Colonic mucosa (tissue), 4 donors: ENCODE measurements at regions not wholly inside any gene's neighbourhood (a gene's known extent, or its start where the extent isn't known, plus 50 kb on each side); places are given as distances from the start of the nearest gene placed in this dataset.

Source experiments
- DNase-seq: peaks from one replicate; pipeline ENCODE4 v3.0.0-alpha.2; 2020
- H3K27ac ChIP-seq: fragments of 200-600 bp; one replicate; pipeline ENCODE4 v1.8.0; 2021
- H3K27me3 ChIP-seq: fragments of 200-600 bp; one replicate; pipeline ENCODE4 v1.8.0; 2021
- H3K36me3 ChIP-seq: fragments of 200-600 bp; one replicate; pipeline ENCODE4 v1.8.0; 2021
- H3K4me1 ChIP-seq: fragments of 200-600 bp; one replicate; pipeline ENCODE4 v1.8.0; 2021; ENCODE audit warnings: mild to moderate bottlenecking
- H3K4me3 ChIP-seq: fragments of 200-600 bp; one replicate; pipeline ENCODE4 v1.8.0; 2021
- H3K9ac ChIP-seq, 2 donors: one replicate each; pipeline ENCODE4 v1.7.0; 2013; ENCODE audit warnings: control low read depth in 2 of 2, low read depth in 2 of 2, low read length in 2 of 2
- H3K9me3 ChIP-seq: fragments of 200-600 bp; one replicate; pipeline ENCODE4 v1.8.0; 2021
- intact Hi-C: fragments of 100-400 bp; cut with DNase I; formaldehyde crosslinking; loops from one replicate; pipeline ENCODE4 v1.14.1; 2022
- TF ChIP-seq, protein P1 (sequence below): fragments of 200-600 bp; IDR thresholded peaks from one replicate; pipeline ENCODE4 v1.8.0; 2022; ENCODE audit warnings: antibody characterized with exemption, mild to moderate bottlenecking
- donor health status: healthy.
- donor health status: DM: no; HTN: no; CAD: no.
- donor health status: DM: no; HTN: no; CAD: no.

DNA sequence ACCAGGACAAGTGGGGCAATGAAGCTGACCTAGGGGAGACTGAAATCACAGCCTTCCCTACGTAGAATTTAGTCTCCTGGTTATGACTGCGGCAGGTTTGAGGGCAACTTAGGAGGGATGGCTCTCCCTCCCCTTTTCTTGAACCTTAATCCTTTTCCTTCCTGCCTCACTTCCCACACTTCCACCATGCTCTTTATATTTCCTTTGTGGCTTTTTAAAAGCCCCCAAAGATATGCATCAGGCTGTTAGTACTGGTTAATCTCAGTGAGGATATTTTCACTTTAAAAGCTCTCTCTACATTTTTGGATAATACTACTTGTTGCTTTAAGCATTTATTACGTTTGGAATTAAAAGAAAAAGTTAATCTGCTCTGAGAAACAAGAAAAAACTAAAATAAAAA, 339.2 kb downstream of the SOX2 start:
- H3K4me1 ChIP-seq: no peaks in the 10 kb centered on the region
- H3K36me3 ChIP-seq: no peaks in the 10 kb centered on the region
- no peak overlapping the region for H3K4me3 ChIP-seq
- H3K27me3 ChIP-seq: no peaks in the 10 kb centered on the region
- no peak for DNase-seq
- intact Hi-C loops: no loop called here
- no peak overlapping the region for H3K27ac ChIP-seq
- H3K9me3 ChIP-seq: no peaks in the 10 kb centered on the region
- H3K9ac ChIP-seq: no peak overlapping the region
- TF ChIP-seq, protein P1, sequence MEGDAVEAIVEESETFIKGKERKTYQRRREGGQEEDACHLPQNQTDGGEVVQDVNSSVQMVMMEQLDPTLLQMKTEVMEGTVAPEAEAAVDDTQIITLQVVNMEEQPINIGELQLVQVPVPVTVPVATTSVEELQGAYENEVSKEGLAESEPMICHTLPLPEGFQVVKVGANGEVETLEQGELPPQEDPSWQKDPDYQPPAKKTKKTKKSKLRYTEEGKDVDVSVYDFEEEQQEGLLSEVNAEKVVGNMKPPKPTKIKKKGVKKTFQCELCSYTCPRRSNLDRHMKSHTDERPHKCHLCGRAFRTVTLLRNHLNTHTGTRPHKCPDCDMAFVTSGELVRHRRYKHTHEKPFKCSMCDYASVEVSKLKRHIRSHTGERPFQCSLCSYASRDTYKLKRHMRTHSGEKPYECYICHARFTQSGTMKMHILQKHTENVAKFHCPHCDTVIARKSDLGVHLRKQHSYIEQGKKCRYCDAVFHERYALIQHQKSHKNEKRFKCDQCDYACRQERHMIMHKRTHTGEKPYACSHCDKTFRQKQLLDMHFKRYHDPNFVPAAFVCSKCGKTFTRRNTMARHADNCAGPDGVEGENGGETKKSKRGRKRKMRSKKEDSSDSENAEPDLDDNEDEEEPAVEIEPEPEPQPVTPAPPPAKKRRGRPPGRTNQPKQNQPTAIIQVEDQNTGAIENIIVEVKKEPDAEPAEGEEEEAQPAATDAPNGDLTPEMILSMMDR: no peak

DNA sequence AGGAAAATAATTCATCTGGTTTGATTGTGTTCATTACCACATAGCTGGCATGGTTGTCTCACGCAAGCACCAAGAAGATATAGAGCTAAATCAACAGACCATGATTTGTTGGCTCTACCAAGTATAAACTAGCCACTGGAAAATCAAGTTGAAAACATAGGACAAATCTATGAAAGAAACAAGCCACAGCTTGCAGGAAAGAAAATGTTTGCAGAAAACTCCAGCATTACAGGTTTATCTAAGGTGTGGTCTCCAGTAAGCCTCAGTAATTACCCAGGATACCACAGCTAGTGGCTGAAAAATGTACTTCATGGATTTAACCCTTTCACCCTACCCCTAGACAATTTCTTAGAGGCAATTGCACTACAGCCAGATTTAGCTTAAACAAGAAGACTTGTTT, 340.6 kb downstream of the SOX2 start:
- H3K4me3 ChIP-seq: no peak overlapping the region
- no peaks in the 10 kb centered on the region for H3K4me1 ChIP-seq
- H3K27me3 ChIP-seq: no peaks in the 10 kb centered on the region
- H3K9me3 ChIP-seq: no peaks in the 10 kb centered on the region
- H3K27ac ChIP-seq: no peak overlapping the region
- intact Hi-C loops: no loop called here
- no peaks in the 10 kb centered on the region for H3K36me3 ChIP-seq
- no peak overlapping the region for H3K9ac ChIP-seq
- TF ChIP-seq, protein P1: no peak
- no peak for DNase-seq

DNA sequence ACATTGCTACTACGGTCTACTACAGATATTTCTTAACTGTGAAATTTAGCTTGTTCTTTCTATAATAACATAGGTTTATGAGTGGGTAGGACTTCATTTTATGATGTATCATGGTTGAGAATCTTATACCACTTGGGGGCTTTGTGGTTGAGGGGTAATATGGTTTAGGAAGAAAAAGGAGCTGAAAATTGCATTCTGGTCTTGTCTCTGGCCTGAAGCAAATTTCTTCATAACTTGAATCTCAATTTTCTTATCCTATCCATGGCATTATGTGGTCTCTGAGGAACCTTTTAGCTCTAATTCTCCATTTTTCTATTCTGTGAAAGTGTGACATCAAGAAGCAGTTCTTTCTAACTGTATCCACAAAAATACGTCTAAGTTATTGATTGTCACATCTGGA, 341.0 kb downstream of the SOX2 start:
- Histone ChIP-seq H3K27me3 (no peaks in the 10 kb centered on the region), H3K4me1 (no peaks in the 10 kb centered on the region), H3K9me3 (no peaks in the 10 kb centered on the region), H3K36me3 (no peaks in the 10 kb centered on the region), H3K9ac (no peak overlapping the region), H3K4me3 (no peak overlapping the region), H3K27ac (no peak overlapping the region)
- DNase-seq: no peak
- intact Hi-C loops: no loop called here
- TF ChIP-seq, protein P1: no peak

DNA sequence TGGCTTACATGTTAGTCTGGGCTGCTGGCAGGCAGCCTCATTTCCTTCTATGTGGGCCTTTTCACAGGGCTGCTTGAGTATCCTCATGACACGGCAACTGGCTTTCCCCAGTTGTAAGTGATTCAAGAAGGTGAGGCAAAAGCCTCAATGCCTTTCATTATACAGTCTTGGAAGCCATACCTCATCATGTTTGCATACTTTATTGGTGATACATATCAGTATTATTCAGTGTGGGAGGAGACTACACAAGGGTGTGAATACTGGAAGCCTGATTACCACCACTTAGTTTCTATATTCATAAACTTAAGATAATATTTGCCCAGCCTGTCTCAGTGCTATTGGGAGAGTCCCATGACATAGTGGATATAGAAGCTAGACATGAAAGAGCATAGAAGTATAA, 346.8 kb downstream of the SOX2 start:
- Histone ChIP-seq H3K27me3 (no peaks in the 10 kb centered on the region), H3K9me3 (no peaks in the 10 kb centered on the region), H3K27ac (no peak overlapping the region), H3K4me3 (no peak overlapping the region), H3K9ac (no peak overlapping the region), H3K36me3 (no peaks in the 10 kb centered on the region), H3K4me1 (no peaks in the 10 kb centered on the region)
- intact Hi-C loops: no loop called here
- no peak for DNase-seq
- TF ChIP-seq, protein P1: no peak

DNA sequence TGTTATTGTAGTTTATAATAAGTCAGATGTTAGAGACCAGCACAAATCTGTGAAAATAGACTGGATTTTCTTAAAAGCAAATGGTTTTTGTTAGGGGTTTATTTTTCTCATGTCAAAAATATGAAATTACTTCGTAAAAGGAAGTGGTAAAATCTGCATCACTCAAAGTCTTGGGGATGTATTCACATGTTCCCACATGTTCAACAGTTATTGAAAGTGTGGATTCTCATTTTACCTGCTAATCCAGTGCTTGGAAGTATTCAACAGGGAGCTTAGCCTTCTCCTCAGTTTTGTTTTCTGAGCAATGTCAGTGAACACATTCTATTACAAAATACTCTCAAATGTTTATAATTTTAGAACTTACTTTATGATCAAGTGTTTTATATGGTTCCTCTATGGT, 352.0 kb downstream of the SOX2 start:
- Histone ChIP-seq H3K9ac (no peak overlapping the region), H3K27ac (no peak overlapping the region), H3K4me3 (no peak overlapping the region)

More for the DNA sequence above, 352.0 kb downstream of the SOX2 start:
- TF ChIP-seq, protein P1: no peak
- Histone ChIP-seq H3K36me3 (no peaks in the 10 kb centered on the region), H3K27me3 (no peaks in the 10 kb centered on the region), H3K4me1 (no peaks in the 10 kb centered on the region), H3K9me3 (no peaks in the 10 kb centered on the region)
- intact Hi-C loops: no loop called here
- DNase-seq: no peak
